HCT116 (cell line): ENCODE measurements at regions not wholly inside any gene's neighbourhood (a gene's known extent, or its start where the extent isn't known, plus 50 kb on each side); places are given as distances from the start of the nearest gene placed in this dataset.
A peak's percentile ranks its signal among the peaks of the same experiment; 100 is the strongest.
"Not testable (repeated sequence)": the region's sequence is repeated elsewhere in the genome, so short reads cannot be mapped to it uniquely, and the experiment has no call there.

Source experiments
- ATAC-seq: fragments of 200-7000 bp; cut with Tn5 transposase; 2 replicates; pipeline ENCODE4 v1.9.1; 2020; ENCODE audit warnings: mild to moderate bottlenecking, moderate library complexity
- BruUV-seq: library from RNA; stranded (reverse); fragments of 400-500 nt; replicated peaks from 2 replicates; lab custom pipeline; 2021; lab: Mats Ljungman, UMichigan
- CTCF ChIA-PET: fragments of 300-600 bp; sonication (Branson Sonifier 250); formaldehyde crosslinking; loops from one replicate; lab custom pipeline; 2021; ENCODE audit warnings: antibody characterized with exemption; lab: Charles Lee
- POLR2A ChIA-PET: fragments of 300-600, 350-600 bp; sonication (Branson Sonifier 250); formaldehyde crosslinking; loops from one replicate; lab custom pipeline; 2021; ENCODE audit warnings: antibody characterized with exemption; lab: Charles Lee
- RAD21 ChIA-PET, 2 experiments: fragments of 300-600 bp; sonication (Branson Sonifier 250); formaldehyde crosslinking; loops; one replicate each; lab custom pipeline; 2023; ENCODE audit warnings: low total read pairs in 2 of 2; ENCODE audit not compliant: uncharacterized antibody in 2 of 2, unreplicated experiment in 2 of 2, low non-redundant PET in 1 of 2; lab: Charles Lee
- DNase-seq: peaks from one replicate; pipeline ENCODE4 v3.0.0-alpha.2; 2010; ENCODE audit warnings: low read depth, low spot score
- H2AFZ ChIP-seq: fragments of 200-600 bp; shearing (Covaris generic), sonication (generic); 2 replicates; pipeline ENCODE4 v1.6.1; 2017; ENCODE audit warnings: low read depth, mixed run types, mixed read lengths, antibody characterized with exemption, low read length; ENCODE audit not compliant: poor library complexity, severe bottlenecking
- H3K27ac ChIP-seq: 2 replicates; pipeline ENCODE4 v1.5.1; 2012; ENCODE audit warnings: low read depth, low read length
- H3K27me3 ChIP-seq: fragments of 200-600 bp; sonication (generic); 2 replicates; pipeline ENCODE4 v1.6.1; 2016; ENCODE audit warnings: mixed run types, low read length, mixed read lengths; ENCODE audit not compliant: insufficient read depth
- H3K36me3 ChIP-seq, 2 experiments: fragments of 200-500 bp in 1 of 2; fragments of 200-600 bp in 1 of 2; sonication (Bioruptor generic) in 1 of 2; sonication (generic) in 1 of 2; 2 replicates each; pipeline versions ENCODE4 v1.5.1 to v1.6.1; 2014 to 2016; ENCODE audit warnings: low read length in 2 of 2, inconsistent platforms in 1 of 2, mixed read lengths in 1 of 2, mixed run types in 1 of 2; ENCODE audit not compliant: insufficient read depth in 2 of 2, control insufficient read depth in 1 of 2
- H3K4me1 ChIP-seq, 2 experiments: fragments of 200-600 bp in 1 of 2; sonication (generic) in 1 of 2; 2 replicates each; pipeline versions ENCODE4 v1.5.1 to v1.6.1; 2012 to 2017; ENCODE audit warnings: low read length in 2 of 2, inconsistent platforms in 1 of 2, mild to moderate bottlenecking in 1 of 2, mixed read lengths in 1 of 2, mixed run types in 1 of 2, moderate library complexity in 1 of 2; ENCODE audit not compliant: insufficient read depth in 2 of 2, control insufficient read depth in 1 of 2
- H3K4me2 ChIP-seq: fragments of 200-600 bp; sonication (generic); 2 replicates; pipeline ENCODE4 v1.6.1; 2017; ENCODE audit warnings: mixed run types, low read length, mixed read lengths
- H3K4me3 ChIP-seq, 2 experiments: fragments of 200-600 bp in 1 of 2; sonication (generic) in 1 of 2; replicated peaks in 1 of 2; 2 replicates each; pipeline ENCODE4 v1.5.1; 2011 to 2016; ENCODE audit warnings: low read length in 2 of 2, control low read depth in 1 of 2, low read depth in 1 of 2, mild to moderate bottlenecking in 1 of 2, mixed read lengths in 1 of 2, mixed run types in 1 of 2
- H3K79me2 ChIP-seq: fragments of 200-600 bp; sonication (generic); 2 replicates; pipeline ENCODE4 v1.6.1; 2017; ENCODE audit warnings: mild to moderate bottlenecking, mixed run types, low read length, moderate library complexity, mixed read lengths; ENCODE audit not compliant: insufficient read depth
- H3K9ac ChIP-seq: fragments of 200-600 bp; sonication (generic); 2 replicates; pipeline ENCODE4 v1.6.1; 2016; ENCODE audit warnings: low read length, mixed read lengths
- H3K9me2 ChIP-seq: fragments of 200-600 bp; sonication (generic), shearing (Covaris generic); 2 replicates; pipeline ENCODE4 v1.6.1; 2017; ENCODE audit warnings: mixed run types, mild to moderate bottlenecking, moderate library complexity; ENCODE audit not compliant: insufficient read depth
- H3K9me3 ChIP-seq, 2 experiments: fragments of 200-500 bp in 1 of 2; fragments of 200-600 bp in 1 of 2; sonication (Bioruptor generic) in 1 of 2; sonication (generic) in 1 of 2; 2 replicates each; pipeline ENCODE4 v1.6.1; 2014 to 2017; ENCODE audit warnings: low read length in 2 of 2, mixed read lengths in 2 of 2, inconsistent platforms in 1 of 2, low read depth in 1 of 2, mild to moderate bottlenecking in 1 of 2, mixed run types in 1 of 2, moderate library complexity in 1 of 2; ENCODE audit not compliant: control insufficient read depth in 1 of 2, insufficient read depth in 1 of 2
- H4K20me1 ChIP-seq: fragments of 200-600 bp; sonication (generic), shearing (Covaris generic); 2 replicates; pipeline ENCODE4 v1.6.1; 2017; ENCODE audit warnings: mixed run types, mild to moderate bottlenecking, moderate library complexity; ENCODE audit not compliant: insufficient read depth
- CBX3 ChIP-seq: IDR thresholded peaks from 2 replicates; pipeline ENCODE4 v1.6.1; 2012; ENCODE audit warnings: low read depth
- EGR1 ChIP-seq: IDR thresholded peaks from 2 replicates; pipeline ENCODE4 v1.6.1; 2012; ENCODE audit warnings: low read depth
- ELF1 ChIP-seq: IDR thresholded peaks from 2 replicates; pipeline ENCODE4 v1.6.1; 2012; ENCODE audit warnings: low read depth, borderline replicate concordance
- FOSL1 ChIP-seq: IDR thresholded peaks from 2 replicates; pipeline ENCODE4 v1.6.1; 2012; ENCODE audit warnings: low read depth
- JUND ChIP-seq: IDR thresholded peaks from 2 replicates; pipeline ENCODE4 v1.6.1; 2012
- POLR2A ChIP-seq: IDR thresholded peaks from 2 replicates; pipeline ENCODE4 v1.7.0; 2011; ENCODE audit warnings: borderline replicate concordance; ENCODE audit not compliant: insufficient read depth, insufficient read length; ENCODE audit errors: extremely low read depth
- POLR2AphosphoS5 ChIP-seq: IDR thresholded peaks from 2 replicates; pipeline ENCODE4 v1.6.1; 2011; ENCODE audit warnings: mild to moderate bottlenecking, low read depth, low read length, moderate library complexity
- RAD21 ChIP-seq: IDR thresholded peaks from 2 replicates; pipeline ENCODE4 v1.6.1; 2012; ENCODE audit warnings: low read depth, mild to moderate bottlenecking
- SIN3A ChIP-seq: IDR thresholded peaks from 2 replicates; pipeline ENCODE4 v1.6.1; 2012; ENCODE audit warnings: low read depth
- SP1 ChIP-seq: IDR thresholded peaks from 2 replicates; pipeline ENCODE4 v1.6.1; 2012; ENCODE audit warnings: low read depth
- intact Hi-C: fragments of 100-400 bp; cut with micrococcal nuclease; formaldehyde crosslinking; loops from 2 replicates; pipeline ENCODE4 v1.10.0; 2022
- TF ChIP-seq, protein P1 (sequence below): IDR thresholded peaks from 2 replicates; pipeline ENCODE4 v1.6.1; 2011; ENCODE audit warnings: mild to moderate bottlenecking, low read length, moderate library complexity; ENCODE audit not compliant: insufficient replicate concordance; ENCODE audit errors: extremely low read depth
- TF ChIP-seq, protein P2 (sequence below): IDR thresholded peaks from 2 replicates; pipeline ENCODE4 v1.6.1; 2012

DNA sequence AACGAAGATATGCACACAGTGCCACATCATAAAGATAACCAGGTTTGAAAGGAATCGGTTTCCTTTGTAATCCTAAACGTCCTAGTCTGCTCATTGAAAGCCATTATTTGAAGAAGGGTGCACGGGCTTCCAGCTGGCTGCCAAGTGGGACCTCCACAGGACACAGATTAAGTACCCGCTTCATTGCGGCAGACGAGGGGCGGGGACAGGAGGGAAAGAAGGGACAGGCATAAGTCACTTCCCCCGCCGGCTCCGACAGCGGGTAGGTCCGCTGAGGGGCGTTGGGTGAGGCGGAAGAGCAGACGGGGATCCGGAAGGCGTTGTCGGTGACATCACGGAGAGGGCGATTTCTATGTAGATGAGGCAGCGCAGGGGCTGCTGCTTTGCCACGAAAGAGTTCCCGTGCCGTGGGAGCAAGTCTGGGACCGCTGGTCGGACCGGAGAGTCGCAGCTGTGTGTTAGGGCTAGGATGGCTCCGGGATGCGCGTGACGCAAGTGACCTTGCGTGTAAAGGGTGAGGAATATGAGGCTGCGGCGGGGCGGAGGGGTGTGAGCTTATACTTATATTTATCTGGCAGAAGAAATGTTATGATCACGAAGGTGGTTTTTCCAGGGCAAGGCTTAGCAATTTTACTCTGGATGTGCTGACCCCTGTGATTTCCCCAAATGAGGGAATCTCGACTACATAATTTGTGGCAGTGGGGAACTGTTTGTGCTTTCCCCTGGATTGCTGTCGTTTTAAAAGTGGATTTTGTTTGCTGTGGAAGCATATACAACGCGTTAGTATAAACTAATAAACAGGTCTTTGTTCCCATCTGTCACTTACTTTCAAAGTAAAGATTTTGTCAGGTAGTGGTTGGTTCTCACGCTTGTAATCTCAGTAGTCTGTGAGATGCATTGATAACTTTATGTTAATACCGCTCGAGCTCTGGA lies 80.7 kb downstream of the PPIAL4G start:
- H2AFZ ChIP-seq, H3K36me3 ChIP-seq, CTCF ChIA-PET, H3K27me3 ChIP-seq, H3K79me2 ChIP-seq, H3K9me2 ChIP-seq, intact Hi-C loops, H4K20me1 ChIP-seq, RAD21 ChIA-PET, H3K9me3 ChIP-seq: not testable (repeated sequence)
- Histone ChIP-seq H3K4me1 (peaks cover 0 to 12% of the 10 kb centered on the region in 2 experiments; a peak in 3 of 4 replicates), H3K27ac (peak overlapping the region; percentile 55), H3K4me2 (peak overlapping the region; percentile 76), H3K9ac (peak overlapping the region; percentile 73), H3K4me3 (peak overlapping the region; percentile 46 to 60)
- ATAC-seq (peak; percentile 92), DNase-seq (peak; percentile 77)
- BruUV-seq = TSS peak; percentile 98
- POLR2A ChIA-PET = interaction anchor here (0.9 to 1.9 kb wide), 8 partner anchors 14 to 364 kb away, joined by 3 to 15 read pairs (median 4); no protein-coding TSS in a partner anchor
- TF ChIP-seq POLR2AphosphoS5 = peak; percentile 97
- TF ChIP-seq, protein P1, sequence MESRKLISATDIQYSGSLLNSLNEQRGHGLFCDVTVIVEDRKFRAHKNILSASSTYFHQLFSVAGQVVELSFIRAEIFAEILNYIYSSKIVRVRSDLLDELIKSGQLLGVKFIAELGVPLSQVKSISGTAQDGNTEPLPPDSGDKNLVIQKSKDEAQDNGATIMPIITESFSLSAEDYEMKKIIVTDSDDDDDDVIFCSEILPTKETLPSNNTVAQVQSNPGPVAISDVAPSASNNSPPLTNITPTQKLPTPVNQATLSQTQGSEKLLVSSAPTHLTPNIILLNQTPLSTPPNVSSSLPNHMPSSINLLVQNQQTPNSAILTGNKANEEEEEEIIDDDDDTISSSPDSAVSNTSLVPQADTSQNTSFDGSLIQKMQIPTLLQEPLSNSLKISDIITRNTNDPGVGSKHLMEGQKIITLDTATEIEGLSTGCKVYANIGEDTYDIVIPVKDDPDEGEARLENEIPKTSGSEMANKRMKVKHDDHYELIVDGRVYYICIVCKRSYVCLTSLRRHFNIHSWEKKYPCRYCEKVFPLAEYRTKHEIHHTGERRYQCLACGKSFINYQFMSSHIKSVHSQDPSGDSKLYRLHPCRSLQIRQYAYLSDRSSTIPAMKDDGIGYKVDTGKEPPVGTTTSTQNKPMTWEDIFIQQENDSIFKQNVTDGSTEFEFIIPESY = peak; percentile 86
- TF ChIP-seq JUND = 0 out of 2 replicates have a peak, but pooled peaks have one; percentile 7
- peak; percentile 10; the same call in 1 of the 2 replicates for TF ChIP-seq RAD21
- TF ChIP-seq SIN3A = peak; percentile 89
- TF ChIP-seq FOSL1 = 0 out of 2 replicates have a peak, but pooled peaks have one; percentile 25
- peak; percentile 25; the same call in 1 of the 2 replicates for TF ChIP-seq CBX3
- TF ChIP-seq SP1 = peak; percentile 28
- peak; percentile 100 for TF ChIP-seq POLR2A
- peak; percentile 40; the same call in 1 of the 2 replicates for TF ChIP-seq ELF1
- 0 out of 2 replicates have a peak, but pooled peaks have one; percentile 16 for TF ChIP-seq EGR1
- TF ChIP-seq, protein P2, sequence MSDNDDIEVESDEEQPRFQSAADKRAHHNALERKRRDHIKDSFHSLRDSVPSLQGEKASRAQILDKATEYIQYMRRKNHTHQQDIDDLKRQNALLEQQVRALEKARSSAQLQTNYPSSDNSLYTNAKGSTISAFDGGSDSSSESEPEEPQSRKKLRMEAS = peak; percentile 54; the same call in 1 of the 2 replicates

DNA sequence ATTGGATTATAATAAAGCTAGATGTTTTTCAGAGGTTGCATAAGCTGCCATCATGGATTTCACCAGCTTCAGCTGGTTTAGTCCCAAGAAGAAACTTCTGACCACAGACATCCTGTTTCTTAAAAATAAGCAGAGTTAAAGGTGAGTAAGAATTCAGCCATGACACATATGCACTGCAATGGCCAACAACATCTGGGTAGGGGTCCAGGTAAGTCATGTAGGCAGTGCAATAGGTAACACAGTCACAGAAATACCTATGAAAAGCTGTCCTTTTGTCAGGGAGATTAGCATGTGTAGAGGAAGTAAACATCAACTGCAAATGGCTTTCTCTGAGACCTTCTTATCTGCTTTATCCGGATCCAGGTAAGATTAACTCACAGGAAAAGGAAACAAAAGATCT lies 85.6 kb downstream of the PPIAL4G start:
- H3K4me2 ChIP-seq, H3K4me3 ChIP-seq, H3K27me3 ChIP-seq, ATAC-seq, H3K27ac ChIP-seq, H3K79me2 ChIP-seq, H3K36me3 ChIP-seq, H3K9me3 ChIP-seq, H3K4me1 ChIP-seq, intact Hi-C loops, DNase-seq, CTCF ChIA-PET, RAD21 ChIA-PET, H4K20me1 ChIP-seq, POLR2A ChIA-PET, H2AFZ ChIP-seq, BruUV-seq, H3K9me2 ChIP-seq, H3K9ac ChIP-seq: not testable (repeated sequence)
